GM19328 (cell line): ENCODE measurements at regions not wholly inside any gene's neighbourhood (a gene's known extent, or its start where the extent isn't known, plus 50 kb on each side); places are given as distances from the start of the nearest gene placed in this dataset.

Experiments used
- ATAC-seq: cut with Tn5 transposase; IDR thresholded peaks from one replicate; pipeline ENCODE4 v1.9.1; 2021; ENCODE audit warnings: mild to moderate bottlenecking, moderate library complexity; ENCODE audit not compliant: unreplicated experiment

GRCh38 chr10:128775743-128776142 is 649.5 kb upstream of the MKI67 start:
- no peak for ATAC-seq

DNA sequence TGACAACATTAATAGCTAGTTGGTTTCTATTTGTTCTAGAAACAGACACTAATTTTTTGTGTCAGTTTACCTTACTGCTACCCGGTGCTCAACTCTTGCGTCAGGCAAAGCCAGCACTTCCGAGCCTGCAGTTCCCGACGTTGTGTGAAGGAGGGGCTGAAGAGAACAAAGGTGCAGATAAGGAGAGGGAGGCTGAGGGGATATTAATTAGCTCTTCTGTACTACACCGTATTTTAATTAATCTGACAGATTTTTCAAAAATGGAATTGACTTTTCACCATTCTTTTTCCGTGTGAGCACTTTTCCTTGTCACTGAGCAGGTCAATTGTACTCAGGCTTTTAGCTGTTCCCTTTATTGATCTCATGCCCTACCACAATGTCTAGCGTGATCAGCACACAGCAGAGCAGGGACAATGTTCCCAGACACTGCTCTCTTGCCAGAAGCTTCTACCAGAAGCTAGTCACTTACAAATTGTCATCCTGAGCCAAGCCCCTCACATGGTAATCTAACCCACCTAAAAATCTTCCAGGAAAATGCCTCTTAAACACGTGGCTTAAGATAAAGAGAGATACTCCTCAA is 650.5 kb upstream of the MKI67 start:
- ATAC-seq: no peak

- no peak for ATAC-seq
These were observed 651.1 kb upstream of the MKI67 start for GRCh38 chr10:128777342-128777741.

DNA sequence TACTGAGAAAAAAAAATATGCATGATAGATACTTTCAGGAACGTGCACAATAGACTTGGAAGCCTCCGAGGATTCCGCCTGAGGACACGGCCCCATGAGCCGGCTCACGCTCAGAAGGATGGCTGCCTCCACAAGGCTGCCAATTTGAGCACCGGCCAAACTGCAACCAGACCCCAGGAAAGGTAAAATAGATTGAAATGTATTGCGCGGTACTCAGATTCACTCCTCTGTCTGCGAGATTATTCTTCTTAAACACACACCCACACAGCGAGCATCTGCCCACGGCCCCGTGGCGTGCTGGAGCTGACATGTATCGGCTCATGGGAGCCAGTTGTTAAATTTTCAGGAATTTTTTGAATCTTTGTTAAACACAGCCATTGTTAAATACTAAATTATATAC is 653.2 kb upstream of the MKI67 start:
- ATAC-seq: no peak

- ATAC-seq: no peak
These were observed 654.0 kb upstream of the MKI67 start for GRCh38 chr10:128780156-128780761.

- no peak for ATAC-seq
These were observed 655.4 kb upstream of the MKI67 start for GRCh38 chr10:128781637-128782036.

DNA sequence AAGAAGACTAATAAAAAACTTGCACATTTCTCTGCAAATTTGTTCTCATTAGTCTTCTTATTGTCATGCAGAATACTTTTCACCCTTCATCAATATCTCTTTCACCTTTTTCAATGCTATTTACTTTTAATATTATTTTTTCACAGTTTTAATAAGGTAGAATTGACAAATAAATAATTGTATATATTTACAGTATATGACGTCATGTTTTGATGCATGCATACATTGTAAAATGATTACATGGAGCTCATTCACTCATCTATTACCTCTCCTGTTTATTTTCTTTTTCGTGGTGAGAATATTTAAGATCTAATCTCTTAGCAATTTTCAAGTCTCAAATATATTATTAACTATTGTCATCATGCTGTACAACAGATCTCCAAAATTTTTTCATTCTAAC is 658.2 kb upstream of the MKI67 start:
- ATAC-seq: no peak

GRCh38 chr10:128792426-128793140 is 666.4 kb upstream of the MKI67 start:
- no peak for ATAC-seq

GRCh38 chr10:128793726-128794655 is 667.8 kb upstream of the MKI67 start:
- no peak for ATAC-seq

DNA sequence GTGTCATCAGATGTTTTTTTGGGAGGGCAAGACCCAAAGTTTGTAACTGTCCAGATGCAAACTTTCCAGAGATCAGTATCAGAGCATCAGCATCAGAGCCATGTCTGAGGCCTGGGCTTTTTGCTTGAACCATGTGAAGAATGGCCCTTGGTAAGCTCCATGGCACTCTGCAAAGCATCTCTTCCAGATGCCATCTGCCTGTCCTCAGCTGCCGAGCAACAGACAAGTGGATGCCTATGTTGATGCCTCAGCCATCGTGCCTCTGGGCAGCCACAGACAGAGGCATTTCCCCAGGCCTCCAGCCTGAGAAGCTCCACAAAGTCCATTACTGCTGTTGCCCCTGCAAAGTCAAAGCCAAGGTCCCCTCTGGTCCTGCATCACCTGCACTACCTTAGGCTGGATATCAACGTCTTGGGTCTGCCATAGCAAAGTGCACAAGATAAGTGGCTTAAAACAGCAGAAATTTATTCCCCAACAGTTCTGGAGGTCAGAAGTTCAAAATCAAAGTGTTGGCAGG is 670.2 kb upstream of the MKI67 start:
- ATAC-seq: no peak

DNA sequence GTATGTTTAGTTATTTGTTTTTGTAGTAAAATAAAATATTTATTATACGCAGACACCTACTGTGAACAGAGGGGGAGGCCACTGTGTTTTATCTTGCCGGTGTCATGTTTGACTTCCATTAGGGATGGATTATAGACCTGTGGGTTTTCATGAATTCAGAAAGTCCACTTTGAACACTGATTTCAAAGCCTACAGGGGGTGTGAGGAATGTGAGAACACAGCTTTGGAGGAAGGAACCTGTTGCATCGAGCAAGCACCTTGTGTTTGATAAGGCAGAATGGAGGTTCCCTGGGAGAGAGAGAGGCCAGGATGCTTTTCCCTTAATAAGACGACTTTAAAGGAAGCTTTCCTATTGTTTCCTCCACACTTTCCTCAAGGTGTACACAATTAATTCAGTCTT is 665.0 kb upstream of the MGMT start:
- no peak for ATAC-seq

DNA sequence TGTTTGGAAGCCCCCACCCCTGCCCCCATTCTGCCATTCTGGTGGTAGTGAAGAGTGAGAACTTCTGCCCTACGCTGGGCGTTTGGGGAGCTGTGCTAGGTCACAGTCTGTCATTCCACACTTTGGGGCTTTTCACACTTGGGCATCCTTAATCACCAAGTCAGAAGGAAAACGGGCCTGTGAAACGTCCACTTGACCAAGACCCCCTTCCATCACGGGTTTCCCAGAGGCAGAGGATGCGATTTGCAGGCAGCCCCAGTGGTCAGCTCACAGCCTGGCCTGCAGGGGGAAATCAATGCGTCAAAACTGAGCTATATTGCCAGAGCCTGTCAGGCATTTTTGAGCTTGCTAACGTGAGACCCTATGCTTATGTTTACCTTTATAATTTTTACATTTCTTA is 663.3 kb upstream of the MGMT start:
- ATAC-seq: no peak

- ATAC-seq: no peak
These were observed 662.6 kb upstream of the MGMT start for GRCh38 chr10:128804411-128804810.

- ATAC-seq: no peak
These were observed 658.1 kb upstream of the MGMT start for GRCh38 chr10:128808921-128809440.

DNA sequence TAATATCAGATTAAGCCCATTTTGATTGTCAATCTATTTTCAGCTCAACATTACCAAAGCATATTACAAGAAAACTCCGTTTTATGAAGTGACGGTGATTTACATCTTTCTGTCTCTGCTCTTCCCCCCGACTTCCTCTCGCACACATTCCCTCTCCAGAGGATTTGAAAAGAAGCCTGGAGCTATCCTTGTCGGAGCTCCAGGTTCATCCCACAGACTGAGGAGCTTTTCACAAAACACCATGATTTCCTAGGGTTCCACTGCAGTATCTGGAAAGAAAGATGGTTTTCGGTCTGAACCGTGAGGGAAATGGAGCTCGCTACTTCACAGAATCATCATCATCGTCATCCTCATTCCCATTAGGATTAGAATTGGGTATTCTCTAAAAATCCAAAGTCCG is 655.5 kb upstream of the MGMT start:
- ATAC-seq: no peak

DNA sequence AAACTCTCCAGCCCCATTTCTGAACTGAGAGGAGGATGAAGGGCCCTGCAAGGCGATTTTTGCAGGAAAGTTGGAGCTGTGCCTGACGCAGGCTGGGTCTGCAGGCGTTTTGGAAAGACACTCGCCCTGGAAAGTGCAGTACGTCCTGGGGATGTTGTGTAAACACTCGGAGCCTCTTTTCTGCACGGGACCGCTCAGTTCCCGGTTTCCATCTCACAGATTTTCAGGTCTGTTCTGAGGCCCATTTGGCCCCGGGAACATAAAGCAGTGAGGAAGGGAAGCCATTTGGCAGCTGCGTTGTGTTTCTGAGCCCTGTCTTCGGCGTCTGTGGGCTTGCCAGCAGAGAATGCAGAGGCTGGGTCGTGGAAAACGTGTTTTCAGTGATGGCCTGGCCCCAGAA is 655.0 kb upstream of the MGMT start:
- no peak for ATAC-seq

DNA sequence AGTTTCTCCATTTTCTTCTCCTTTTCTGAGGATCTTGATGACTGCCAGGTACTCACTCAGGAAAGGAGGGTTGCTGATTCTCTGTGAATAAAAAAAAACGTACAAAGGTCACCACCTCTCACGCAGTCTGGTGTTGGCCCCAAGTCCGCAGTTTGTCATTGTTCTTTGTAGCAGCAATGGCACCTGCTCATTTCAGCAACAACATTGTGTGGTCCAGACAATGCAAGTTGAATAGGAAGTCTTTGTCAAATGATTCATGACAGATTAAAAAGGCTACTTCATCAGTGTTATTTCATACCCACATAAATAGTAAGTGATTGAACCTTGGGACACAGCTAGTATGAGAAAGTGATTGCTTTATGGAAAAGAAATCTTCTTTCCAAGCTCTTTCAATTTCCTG is 653.5 kb upstream of the MGMT start:
- no peak for ATAC-seq

DNA sequence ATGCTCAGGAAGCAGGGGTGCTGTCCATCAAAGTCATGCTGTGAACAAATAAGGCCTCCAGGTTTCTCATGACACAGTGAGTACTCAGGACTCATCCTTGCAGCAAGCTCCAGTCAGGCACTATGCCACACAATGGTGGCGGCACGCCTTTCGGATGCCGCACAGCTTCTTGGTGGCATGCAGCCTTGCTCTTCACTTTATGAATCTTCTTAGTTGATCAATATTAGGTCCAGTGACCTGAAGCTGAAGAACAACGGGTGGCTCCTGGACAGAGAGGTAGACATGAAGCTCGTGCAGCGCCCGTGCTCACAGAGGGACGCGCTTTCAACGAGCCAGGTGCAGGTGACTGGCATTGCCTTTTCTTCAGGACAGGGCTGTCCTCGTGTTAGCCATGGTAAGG is 653.0 kb upstream of the MGMT start:
- no peak for ATAC-seq

GRCh38 chr10:128814782-128815181 is 652.3 kb upstream of the MGMT start:
- ATAC-seq: no peak

GRCh38 chr10:128816726-128817125 is 650.3 kb upstream of the MGMT start:
- no peak for ATAC-seq

DNA sequence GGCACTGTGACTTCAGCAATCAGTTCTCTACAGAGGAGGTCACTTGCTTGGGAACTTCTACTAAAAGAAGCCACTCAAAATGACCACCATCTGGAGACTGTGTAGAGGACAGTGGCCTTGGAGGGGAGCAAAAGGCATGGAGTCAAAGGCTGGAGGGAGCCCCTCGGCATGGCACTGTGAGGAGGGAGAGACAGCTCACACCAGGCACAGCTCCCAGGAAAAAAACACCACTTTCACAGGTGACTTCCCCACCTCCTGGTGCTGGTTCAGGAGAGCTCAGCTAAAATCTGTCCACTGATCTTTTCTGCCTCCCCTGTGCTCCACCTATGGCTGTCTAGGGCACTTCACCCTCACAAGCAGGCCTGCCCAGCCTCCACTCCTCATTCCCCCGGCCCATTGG is 649.4 kb upstream of the MGMT start:
- ATAC-seq: no peak
